ENCODE measurements at regions not wholly inside any gene's neighbourhood (a gene's known extent, or its start where the extent isn't known, plus 50 kb on each side); places are given as distances from the start of the nearest gene placed in this dataset.

DNA sequence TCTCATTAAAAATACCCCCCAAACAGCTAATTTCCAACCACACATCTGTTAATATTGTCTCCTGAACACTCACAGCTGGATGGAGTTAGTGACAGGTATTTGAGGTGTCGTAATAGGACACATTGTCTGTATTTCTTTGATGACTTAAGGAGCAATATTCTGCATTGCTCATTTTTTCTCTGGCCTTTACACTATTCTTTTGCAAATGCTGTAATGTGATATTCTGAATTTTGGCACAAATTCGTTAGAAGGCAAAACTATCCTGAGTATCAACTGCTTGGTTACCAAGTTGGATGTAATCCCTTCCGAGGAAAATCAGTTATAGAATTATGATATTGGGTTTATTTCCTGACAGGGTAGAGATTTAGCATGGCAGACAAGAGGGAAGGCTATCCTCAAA is 1030.2 kb downstream of the MCTP2 start:
- H3K27ac ChIP-seq, result peak overlapping the region in 3 of 4 donors; percentile 5 to 59 (median 33)
- 64 to 76% methylated on average over 3 of the region's 3 CpGs for WGBS, 2 donors

DNA sequence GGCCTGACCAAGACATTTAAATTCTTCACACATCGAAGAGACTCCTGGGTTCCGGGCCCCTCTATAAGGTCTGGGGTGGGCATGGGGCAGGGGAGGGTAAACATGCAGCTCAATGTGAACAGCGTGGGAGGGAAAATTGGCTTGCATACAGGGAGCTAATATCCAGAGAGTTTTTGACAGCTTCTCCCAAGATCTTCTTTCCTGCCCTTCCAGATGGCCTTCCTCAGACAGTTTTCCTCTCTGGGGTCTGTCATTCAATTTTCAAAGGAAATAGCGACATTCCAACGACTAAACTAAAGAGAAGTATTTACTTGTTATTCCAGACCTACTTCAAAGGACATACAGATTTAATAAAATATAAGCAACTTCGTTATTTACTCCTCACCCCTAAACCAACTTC is 1030.6 kb downstream of the MCTP2 start:
- TF ChIP-seq, protein P1, sequence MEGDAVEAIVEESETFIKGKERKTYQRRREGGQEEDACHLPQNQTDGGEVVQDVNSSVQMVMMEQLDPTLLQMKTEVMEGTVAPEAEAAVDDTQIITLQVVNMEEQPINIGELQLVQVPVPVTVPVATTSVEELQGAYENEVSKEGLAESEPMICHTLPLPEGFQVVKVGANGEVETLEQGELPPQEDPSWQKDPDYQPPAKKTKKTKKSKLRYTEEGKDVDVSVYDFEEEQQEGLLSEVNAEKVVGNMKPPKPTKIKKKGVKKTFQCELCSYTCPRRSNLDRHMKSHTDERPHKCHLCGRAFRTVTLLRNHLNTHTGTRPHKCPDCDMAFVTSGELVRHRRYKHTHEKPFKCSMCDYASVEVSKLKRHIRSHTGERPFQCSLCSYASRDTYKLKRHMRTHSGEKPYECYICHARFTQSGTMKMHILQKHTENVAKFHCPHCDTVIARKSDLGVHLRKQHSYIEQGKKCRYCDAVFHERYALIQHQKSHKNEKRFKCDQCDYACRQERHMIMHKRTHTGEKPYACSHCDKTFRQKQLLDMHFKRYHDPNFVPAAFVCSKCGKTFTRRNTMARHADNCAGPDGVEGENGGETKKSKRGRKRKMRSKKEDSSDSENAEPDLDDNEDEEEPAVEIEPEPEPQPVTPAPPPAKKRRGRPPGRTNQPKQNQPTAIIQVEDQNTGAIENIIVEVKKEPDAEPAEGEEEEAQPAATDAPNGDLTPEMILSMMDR (IDR thresholded peaks at IDR 0.05), result no peak
- TF ChIP-seq POLR2A (IDR thresholded peaks at IDR 0.05), result no peak
- Histone ChIP-seq H3K4me3 (no peak overlapping the region), H3K27ac (peak overlapping the region in 3 of 4 donors; percentile 5 to 59 (median 33)), H3K36me3 (no peaks in the 10 kb centered on the region), H3K9me3 (no peaks in the 10 kb centered on the region), H3K27me3 (peaks cover 0 to 7% (median 0%) of the 10 kb centered on the region in 4 donors), H3K4me1 (peaks cover 0 to 31% (median 8%) of the 10 kb centered on the region in 3 donors)
- WGBS, 2 donors, result 64 to 82% methylated on average over 6 of the region's 6 CpGs
- intact Hi-C loops (cut with DNase I), result loop anchor here (10.0 kb wide), 2 partner anchors 597 to 1083 kb away; no protein-coding TSS in a partner anchor
- DNase-seq, result no peak

More for the DNA sequence above, 1030.2 kb downstream of the MCTP2 start:
- Histone ChIP-seq H3K4me1 (peaks cover 0 to 27% (median 7%) of the 10 kb centered on the region in 3 donors), H3K9me3 (no peaks in the 10 kb centered on the region), H3K27me3 (peaks cover 0 to 7% (median 0%) of the 10 kb centered on the region in 4 donors), H3K4me3 (no peak overlapping the region), H3K36me3 (no peaks in the 10 kb centered on the region)
- DNase-seq, result no peak
- TF ChIP-seq, protein P1 (IDR thresholded peaks at IDR 0.05), result no peak
- intact Hi-C loops (cut with DNase I), result loop anchor here (10.0 kb wide), 2 partner anchors 597 to 1083 kb away; no protein-coding TSS in a partner anchor

DNA sequence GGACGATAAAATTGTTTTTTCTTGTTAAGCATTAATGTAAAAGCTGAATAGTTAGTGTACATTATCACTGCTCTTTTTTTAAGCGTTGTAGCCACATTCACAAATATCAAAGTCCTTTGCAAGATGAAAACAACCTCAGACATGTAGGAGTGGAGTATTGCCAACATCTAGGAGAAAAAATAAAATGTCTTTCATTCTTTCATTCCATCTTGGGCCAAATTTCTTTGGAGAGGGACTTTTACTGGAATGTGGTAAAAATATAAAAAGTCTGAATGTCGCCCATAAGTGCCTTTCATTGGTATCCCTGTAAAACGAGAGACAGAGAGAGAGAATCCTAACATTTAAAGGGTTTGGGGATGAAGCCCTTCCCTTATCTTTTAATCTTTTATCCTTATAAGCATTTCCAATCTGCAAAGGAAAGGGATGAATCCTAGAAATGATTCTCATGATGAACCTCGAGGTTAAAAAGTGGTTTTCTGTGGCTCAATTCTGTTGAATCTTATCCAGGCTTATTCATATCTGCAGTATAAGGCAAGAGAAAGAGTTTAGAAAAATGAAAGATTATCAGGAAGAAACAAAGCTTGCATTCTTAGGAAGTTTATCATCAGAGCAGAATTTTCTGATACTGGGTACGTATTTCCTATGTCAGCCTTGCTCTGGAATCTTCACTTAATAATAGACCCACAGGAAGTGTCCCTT is 1031.7 kb downstream of the MCTP2 start:
- Histone ChIP-seq H3K27me3 (peaks cover 0 to 7% (median 0%) of the 10 kb centered on the region in 4 donors), H3K4me3 (no peak overlapping the region), H3K9me3 (no peaks in the 10 kb centered on the region), H3K27ac (peak overlapping the region in 1 of 4 donors; percentile 37), H3K36me3 (no peaks in the 10 kb centered on the region), H3K4me1 (peaks cover 0 to 39% (median 15%) of the 10 kb centered on the region in 3 donors)
- intact Hi-C loops (cut with DNase I), result loop anchor here (10.0 kb wide), 2 partner anchors 598 to 1082 kb away; no protein-coding TSS in a partner anchor
- DNase-seq, result no peak
- TF ChIP-seq POLR2A (IDR thresholded peaks at IDR 0.05), result no peak
- TF ChIP-seq, protein P1 (IDR thresholded peaks at IDR 0.05), result no peak
- 29 to 44% methylated on average over 6 of the region's 6 CpGs for WGBS, 2 donors

DNA sequence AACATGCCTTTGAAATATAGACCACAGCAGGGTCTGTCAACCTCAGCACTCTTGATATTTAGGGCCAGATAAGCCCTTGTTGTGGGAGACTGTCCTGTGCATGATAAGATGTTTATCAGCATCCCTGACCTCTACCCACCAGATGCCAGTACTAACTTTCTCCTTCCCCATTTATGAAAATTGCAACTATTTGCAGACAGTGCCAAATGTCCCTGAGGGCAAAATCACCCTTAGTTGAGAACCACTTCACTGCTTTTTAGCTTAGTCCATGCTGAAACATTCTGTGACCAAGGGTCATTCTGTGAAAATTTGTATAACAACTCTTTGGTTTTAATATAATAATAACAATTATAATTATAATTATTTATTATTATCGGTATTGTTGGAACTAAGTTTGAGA is 1032.4 kb downstream of the MCTP2 start:
- peaks cover 0 to 39% (median 15%) of the 10 kb centered on the region in 3 donors for H3K4me1 ChIP-seq
- TF ChIP-seq, protein P1 (IDR thresholded peaks at IDR 0.05), result no peak
- TF ChIP-seq POLR2A (IDR thresholded peaks at IDR 0.05), result no peak
- H3K9me3 ChIP-seq, result no peaks in the 10 kb centered on the region
- H3K36me3 ChIP-seq, result no peaks in the 10 kb centered on the region
- H3K4me3 ChIP-seq, result no peak overlapping the region
- intact Hi-C loops (cut with DNase I), result loop anchor here (10.0 kb wide), 2 partner anchors 599 to 1081 kb away; no protein-coding TSS in a partner anchor
- DNase-seq, result no peak
- 68 to 90% methylated on average over 1 of the region's 1 CpG for WGBS, 2 donors
- H3K27me3 ChIP-seq, result peaks cover 0 to 7% (median 0%) of the 10 kb centered on the region in 4 donors
- H3K27ac ChIP-seq, result no peak overlapping the region

DNA sequence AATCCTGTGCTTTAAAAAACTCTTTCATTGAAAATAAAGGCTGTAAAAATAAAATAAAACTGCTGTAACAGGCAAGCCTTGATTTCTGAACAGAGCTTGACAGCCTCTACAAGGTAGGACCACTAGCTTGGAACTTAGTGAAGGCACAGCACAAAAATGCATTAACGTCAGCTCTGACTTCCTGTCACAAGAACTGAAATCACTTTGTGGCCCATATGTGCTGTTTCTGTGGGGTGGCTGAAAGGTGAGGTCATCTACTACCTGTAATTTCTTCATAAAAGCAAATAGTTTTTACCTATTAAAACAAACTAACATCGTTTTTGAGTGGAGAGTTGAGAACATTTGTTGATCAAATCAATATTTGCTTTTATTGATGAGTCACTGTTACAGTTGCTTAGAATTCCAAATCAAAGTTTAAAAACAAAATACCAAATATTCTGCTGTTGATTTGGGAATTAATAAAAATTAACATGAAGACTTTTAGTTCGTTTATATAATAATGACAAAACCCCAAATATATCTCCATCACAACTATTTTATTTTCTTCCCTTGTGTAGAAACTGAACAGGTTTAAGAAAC is 1034.1 kb downstream of the MCTP2 start:
- DNase-seq, result no peak
- H3K36me3 ChIP-seq, result no peaks in the 10 kb centered on the region
- peak overlapping the region in 3 of 4 donors; percentile 60 to 87 (median 78) for H3K27ac ChIP-seq
- 54 to 58% methylated on average over 3 of the region's 3 CpGs for WGBS, 2 donors
- H3K9me3 ChIP-seq, result no peaks in the 10 kb centered on the region
- no peak overlapping the region for H3K4me3 ChIP-seq
- TF ChIP-seq, protein P1 (IDR thresholded peaks at IDR 0.05), result no peak
- no peak for TF ChIP-seq POLR2A (IDR thresholded peaks at IDR 0.05)
- peaks cover 0 to 25% (median 8%) of the 10 kb centered on the region in 3 donors for H3K4me1 ChIP-seq
- H3K27me3 ChIP-seq, result no peaks in the 10 kb centered on the region
- intact Hi-C loops (cut with DNase I), result loop anchor here (10.0 kb wide), 2 partner anchors 601 to 1079 kb away; no protein-coding TSS in a partner anchor
